ENCODE measurements at regions not wholly inside any gene's neighbourhood (a gene's known extent, or its start where the extent isn't known, plus 50 kb on each side); places are given as distances from the start of the nearest gene placed in this dataset.

- no peak for DNase-seq
Observed at GRCh38 chrX:38856670-38857265, 55.5 kb downstream of the MID1IP1 start.

- no peak for DNase-seq
Observed at GRCh38 chrX:38857736-38858523, 56.7 kb downstream of the MID1IP1 start.

- no peak for DNase-seq
Observed at GRCh38 chrX:38859602-38860001, 58.3 kb downstream of the MID1IP1 start.

GRCh38 chrX:38860106-38861013 is 59.1 kb downstream of the MID1IP1 start:
- no peak for DNase-seq

- no peak for DNase-seq
Observed at GRCh38 chrX:38861489-38861888, 60.2 kb downstream of the MID1IP1 start.

GRCh38 chrX:38862100-38862499 is 60.8 kb downstream of the MID1IP1 start:
- DNase-seq = no peak

- DNase-seq = no peak
Observed at GRCh38 chrX:38864165-38864564, 62.9 kb downstream of the MID1IP1 start.

GRCh38 chrX:38868321-38868720 is 67.1 kb downstream of the MID1IP1 start:
- no peak for DNase-seq

- no peak for DNase-seq
Observed at GRCh38 chrX:38868941-38869401, 67.7 kb downstream of the MID1IP1 start.

- DNase-seq = no peak
Observed at GRCh38 chrX:38870361-38870895, 69.2 kb downstream of the MID1IP1 start.

GRCh38 chrX:38871129-38872029 is 70.1 kb downstream of the MID1IP1 start:
- no peak for DNase-seq

- no peak for DNase-seq
Observed at GRCh38 chrX:38877366-38877765, 76.1 kb downstream of the MID1IP1 start.

GRCh38 chrX:38878641-38879340 is 77.5 kb downstream of the MID1IP1 start:
- no peak for DNase-seq

GRCh38 chrX:38879631-38880220 is 78.5 kb downstream of the MID1IP1 start:
- no peak for DNase-seq

- DNase-seq = no peak
Observed at GRCh38 chrX:38880296-38880854, 79.1 kb downstream of the MID1IP1 start.

- no peak for DNase-seq
Observed at GRCh38 chrX:38881066-38881465, 79.8 kb downstream of the MID1IP1 start.

GRCh38 chrX:38881727-38882126 is 80.5 kb downstream of the MID1IP1 start:
- no peak for DNase-seq

GRCh38 chrX:38882894-38883626 is 81.8 kb downstream of the MID1IP1 start:
- no peak for DNase-seq

- DNase-seq = no peak
Observed at GRCh38 chrX:38886112-38886511, 84.9 kb downstream of the MID1IP1 start.

GRCh38 chrX:38887222-38887621 is 86.0 kb downstream of the MID1IP1 start:
- no peak for DNase-seq
